Neural cell (in vitro differentiated cells): ENCODE measurements at regions not wholly inside any gene's neighbourhood (a gene's known extent, or its start where the extent isn't known, plus 50 kb on each side); places are given as distances from the start of the nearest gene placed in this dataset.

Source experiments
- CTCF ChIP-seq: fragments of 450-650 bp; IDR thresholded peaks from 2 replicates; pipeline ENCODE4 v1.5.1; 2014; ENCODE audit warnings: antibody characterized with exemption, mild to moderate bottlenecking, moderate library complexity; ENCODE audit not compliant: poor library complexity, severe bottlenecking
- EP300 ChIP-seq: fragments of 450-650 bp; conservative IDR thresholded peaks from 2 replicates; pipeline ENCODE4 v1.6.1; 2014; ENCODE audit warnings: antibody characterized with exemption, mild to moderate bottlenecking, moderate library complexity; ENCODE audit not compliant: poor library complexity, severe bottlenecking
- EZH2 ChIP-seq: fragments of 200-600, 300-800 bp; shearing (Covaris generic), sonication (generic); IDR thresholded peaks from 2 replicates; pipeline ENCODE4 v1.6.1; 2014; ENCODE audit warnings: antibody characterized with exemption, low read length, borderline replicate concordance, mild to moderate bottlenecking; ENCODE audit not compliant: insufficient read depth, poor library complexity, severe bottlenecking
- POLR2AphosphoS5 ChIP-seq: IDR thresholded peaks from 2 replicates; pipeline ENCODE4 v1.6.1; 2012
- RAD21 ChIP-seq: fragments of 450-650 bp; conservative IDR thresholded peaks from 2 replicates; pipeline ENCODE4 v1.6.1; 2014; ENCODE audit warnings: antibody characterized with exemption, mild to moderate bottlenecking, moderate library complexity
- SMC3 ChIP-seq: fragments of 450-650 bp; conservative IDR thresholded peaks from 2 replicates; pipeline ENCODE4 v1.6.1; 2014; ENCODE audit warnings: antibody characterized with exemption, mild to moderate bottlenecking, moderate library complexity; ENCODE audit not compliant: poor library complexity
- TAF1 ChIP-seq: IDR thresholded peaks from 2 replicates; pipeline ENCODE4 v1.6.1; 2012; ENCODE audit warnings: low read depth
- TF ChIP-seq, protein P1 (sequence below): IDR thresholded peaks from 2 replicates; pipeline ENCODE4 v1.6.1; 2012; ENCODE audit warnings: borderline replicate concordance

GRCh38 chr6:9225441-9225871 lies 790.1 kb upstream of the SLC35B3 start:
- TF ChIP-seq CTCF (no peak), EP300 (no peak), TAF1 (no peak), EZH2 (no peak), SMC3 (no peak), RAD21 (no peak), POLR2AphosphoS5 (no peak)
- TF ChIP-seq, protein P1, sequence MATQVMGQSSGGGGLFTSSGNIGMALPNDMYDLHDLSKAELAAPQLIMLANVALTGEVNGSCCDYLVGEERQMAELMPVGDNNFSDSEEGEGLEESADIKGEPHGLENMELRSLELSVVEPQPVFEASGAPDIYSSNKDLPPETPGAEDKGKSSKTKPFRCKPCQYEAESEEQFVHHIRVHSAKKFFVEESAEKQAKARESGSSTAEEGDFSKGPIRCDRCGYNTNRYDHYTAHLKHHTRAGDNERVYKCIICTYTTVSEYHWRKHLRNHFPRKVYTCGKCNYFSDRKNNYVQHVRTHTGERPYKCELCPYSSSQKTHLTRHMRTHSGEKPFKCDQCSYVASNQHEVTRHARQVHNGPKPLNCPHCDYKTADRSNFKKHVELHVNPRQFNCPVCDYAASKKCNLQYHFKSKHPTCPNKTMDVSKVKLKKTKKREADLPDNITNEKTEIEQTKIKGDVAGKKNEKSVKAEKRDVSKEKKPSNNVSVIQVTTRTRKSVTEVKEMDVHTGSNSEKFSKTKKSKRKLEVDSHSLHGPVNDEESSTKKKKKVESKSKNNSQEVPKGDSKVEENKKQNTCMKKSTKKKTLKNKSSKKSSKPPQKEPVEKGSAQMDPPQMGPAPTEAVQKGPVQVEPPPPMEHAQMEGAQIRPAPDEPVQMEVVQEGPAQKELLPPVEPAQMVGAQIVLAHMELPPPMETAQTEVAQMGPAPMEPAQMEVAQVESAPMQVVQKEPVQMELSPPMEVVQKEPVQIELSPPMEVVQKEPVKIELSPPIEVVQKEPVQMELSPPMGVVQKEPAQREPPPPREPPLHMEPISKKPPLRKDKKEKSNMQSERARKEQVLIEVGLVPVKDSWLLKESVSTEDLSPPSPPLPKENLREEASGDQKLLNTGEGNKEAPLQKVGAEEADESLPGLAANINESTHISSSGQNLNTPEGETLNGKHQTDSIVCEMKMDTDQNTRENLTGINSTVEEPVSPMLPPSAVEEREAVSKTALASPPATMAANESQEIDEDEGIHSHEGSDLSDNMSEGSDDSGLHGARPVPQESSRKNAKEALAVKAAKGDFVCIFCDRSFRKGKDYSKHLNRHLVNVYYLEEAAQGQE, result no peak
